NB4 (cell line): ENCODE measurements at regions not wholly inside any gene's neighbourhood (a gene's known extent, or its start where the extent isn't known, plus 50 kb on each side); places are given as distances from the start of the nearest gene placed in this dataset.

ENCODE experiments used
- DNase-seq: peaks from one replicate; pipeline ENCODE4 v3.0.0; 2010; ENCODE audit warnings: low read depth
- H3K4me3 ChIP-seq: one replicate; pipeline ENCODE4 v1.5.1; 2011; ENCODE audit warnings: mild to moderate bottlenecking, low read depth, low read length, moderate library complexity
- MYC ChIP-seq: IDR thresholded peaks from 2 replicates; pipeline ENCODE4 v1.6.1; 2011; ENCODE audit warnings: low read depth, low read length
- POLR2A ChIP-seq: IDR thresholded peaks from 2 replicates; pipeline ENCODE4 v1.6.1; 2011; ENCODE audit warnings: mild to moderate bottlenecking; ENCODE audit not compliant: insufficient read length; ENCODE audit errors: extremely low read depth
- TF ChIP-seq, protein P1 (sequence below): IDR thresholded peaks from 2 replicates; pipeline ENCODE4 v1.6.1; 2011; ENCODE audit warnings: low read depth, low read length
- TF ChIP-seq, protein P2 (sequence below): IDR thresholded peaks from one replicate; pipeline ENCODE4 v1.5.1; 2012; ENCODE audit warnings: low read depth, low read length

DNA sequence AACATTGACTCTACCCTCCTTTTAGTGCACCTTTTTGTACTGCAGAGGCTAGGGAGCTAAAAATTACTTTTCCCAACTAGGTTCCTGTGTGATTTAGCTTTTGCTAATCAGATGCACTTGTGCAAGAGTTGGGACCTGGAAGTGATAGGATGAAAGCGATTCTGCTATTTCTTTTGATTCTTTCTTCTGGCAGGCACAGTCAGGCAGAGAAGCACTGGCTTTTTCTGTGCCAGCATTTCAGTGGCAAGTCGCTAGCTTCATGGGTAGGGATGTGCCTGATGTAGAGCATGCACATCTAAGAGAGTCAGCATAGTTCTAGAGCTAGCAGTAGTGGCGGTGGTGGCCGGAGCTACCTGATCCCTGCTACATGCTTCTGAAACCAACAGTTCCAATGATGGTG is 89.8 kb downstream of the MDH1 start:
- TF ChIP-seq, protein P1, sequence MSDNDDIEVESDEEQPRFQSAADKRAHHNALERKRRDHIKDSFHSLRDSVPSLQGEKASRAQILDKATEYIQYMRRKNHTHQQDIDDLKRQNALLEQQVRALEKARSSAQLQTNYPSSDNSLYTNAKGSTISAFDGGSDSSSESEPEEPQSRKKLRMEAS: no peak
- no peak for TF ChIP-seq MYC
- no peak for TF ChIP-seq POLR2A
- TF ChIP-seq, protein P2, sequence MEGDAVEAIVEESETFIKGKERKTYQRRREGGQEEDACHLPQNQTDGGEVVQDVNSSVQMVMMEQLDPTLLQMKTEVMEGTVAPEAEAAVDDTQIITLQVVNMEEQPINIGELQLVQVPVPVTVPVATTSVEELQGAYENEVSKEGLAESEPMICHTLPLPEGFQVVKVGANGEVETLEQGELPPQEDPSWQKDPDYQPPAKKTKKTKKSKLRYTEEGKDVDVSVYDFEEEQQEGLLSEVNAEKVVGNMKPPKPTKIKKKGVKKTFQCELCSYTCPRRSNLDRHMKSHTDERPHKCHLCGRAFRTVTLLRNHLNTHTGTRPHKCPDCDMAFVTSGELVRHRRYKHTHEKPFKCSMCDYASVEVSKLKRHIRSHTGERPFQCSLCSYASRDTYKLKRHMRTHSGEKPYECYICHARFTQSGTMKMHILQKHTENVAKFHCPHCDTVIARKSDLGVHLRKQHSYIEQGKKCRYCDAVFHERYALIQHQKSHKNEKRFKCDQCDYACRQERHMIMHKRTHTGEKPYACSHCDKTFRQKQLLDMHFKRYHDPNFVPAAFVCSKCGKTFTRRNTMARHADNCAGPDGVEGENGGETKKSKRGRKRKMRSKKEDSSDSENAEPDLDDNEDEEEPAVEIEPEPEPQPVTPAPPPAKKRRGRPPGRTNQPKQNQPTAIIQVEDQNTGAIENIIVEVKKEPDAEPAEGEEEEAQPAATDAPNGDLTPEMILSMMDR: no peak
- H3K4me3 ChIP-seq: no peak overlapping the region
- DNase-seq: no peak

DNA sequence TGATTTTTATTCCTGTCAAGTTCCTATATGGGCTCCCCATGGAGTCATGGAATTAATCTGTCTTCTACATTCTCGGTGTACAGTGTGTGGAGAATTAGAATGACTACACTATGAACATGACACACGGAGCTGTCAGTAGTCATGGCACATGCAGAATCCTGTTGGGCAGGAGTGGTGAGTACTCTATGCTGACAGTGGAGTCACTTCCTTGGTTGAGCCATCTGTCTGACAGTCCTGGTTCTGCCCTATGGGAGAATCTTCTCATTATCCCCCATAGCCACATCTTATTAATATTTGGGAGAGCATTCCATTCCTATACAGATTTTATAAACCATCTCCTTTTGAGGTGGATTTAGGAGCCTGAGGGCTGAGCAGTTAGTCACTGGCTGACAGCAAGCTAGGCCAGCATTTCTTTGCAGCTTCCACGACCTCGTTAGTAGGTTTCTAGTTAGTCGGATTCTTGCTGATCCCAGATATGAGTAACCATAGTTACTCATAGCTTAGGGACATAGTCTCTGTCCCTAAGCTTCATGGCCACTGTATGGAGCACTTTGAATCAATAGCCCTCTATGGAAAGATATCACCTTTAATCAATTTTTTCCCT is 90.6 kb downstream of the MDH1 start:
- no peak overlapping the region for H3K4me3 ChIP-seq
- no peak for DNase-seq
- TF ChIP-seq POLR2A (no peak), MYC (no peak)
- TF ChIP-seq, protein P1: no peak
- TF ChIP-seq, protein P2: no peak

DNA sequence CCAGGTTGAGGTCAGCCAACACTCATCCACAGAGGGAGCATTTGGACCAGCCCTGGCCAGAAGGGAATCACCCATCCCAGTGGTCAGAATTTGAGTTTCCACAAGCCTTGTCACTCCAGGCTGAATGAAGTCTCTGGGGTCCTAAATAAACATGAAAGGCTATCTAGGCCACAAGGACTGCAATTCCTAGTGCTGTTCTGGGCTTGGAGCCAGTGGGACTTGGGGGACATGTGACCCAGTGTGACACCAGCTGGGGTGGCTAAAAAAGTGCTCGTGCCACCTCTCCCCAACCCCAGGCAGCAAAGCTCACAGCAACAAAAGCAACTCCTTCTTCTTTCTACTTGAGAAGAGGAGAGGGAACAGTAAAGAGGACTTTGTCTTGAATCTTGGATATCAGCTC is 91.7 kb downstream of the MDH1 start:
- TF ChIP-seq MYC: no peak
- TF ChIP-seq, protein P2: no peak
- TF ChIP-seq POLR2A: no peak
- TF ChIP-seq, protein P1: no peak
- DNase-seq: no peak

DNA sequence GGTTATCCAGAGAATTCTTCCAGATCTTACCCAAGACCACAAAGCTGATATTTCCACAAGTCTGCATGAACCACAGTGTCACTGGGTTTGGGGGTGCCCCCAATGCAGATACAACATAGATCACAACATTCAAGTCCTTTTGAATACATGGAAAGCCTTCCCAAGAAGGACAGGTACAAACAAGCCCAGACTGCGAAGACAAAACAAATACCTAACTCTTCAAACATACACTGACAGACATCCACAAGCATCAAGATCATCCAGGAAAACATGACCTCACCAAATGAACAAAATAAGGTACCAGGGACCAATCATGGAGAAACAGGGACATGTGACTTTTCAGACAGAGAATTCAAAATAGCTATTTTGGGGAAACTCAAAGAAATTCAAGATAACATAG is 93.1 kb downstream of the MDH1 start:
- no peak for DNase-seq
- no peak overlapping the region for H3K4me3 ChIP-seq
- TF ChIP-seq, protein P2: no peak
- TF ChIP-seq, protein P1: no peak

More for the DNA sequence above, 91.7 kb downstream of the MDH1 start:
- no peak overlapping the region for H3K4me3 ChIP-seq

DNA sequence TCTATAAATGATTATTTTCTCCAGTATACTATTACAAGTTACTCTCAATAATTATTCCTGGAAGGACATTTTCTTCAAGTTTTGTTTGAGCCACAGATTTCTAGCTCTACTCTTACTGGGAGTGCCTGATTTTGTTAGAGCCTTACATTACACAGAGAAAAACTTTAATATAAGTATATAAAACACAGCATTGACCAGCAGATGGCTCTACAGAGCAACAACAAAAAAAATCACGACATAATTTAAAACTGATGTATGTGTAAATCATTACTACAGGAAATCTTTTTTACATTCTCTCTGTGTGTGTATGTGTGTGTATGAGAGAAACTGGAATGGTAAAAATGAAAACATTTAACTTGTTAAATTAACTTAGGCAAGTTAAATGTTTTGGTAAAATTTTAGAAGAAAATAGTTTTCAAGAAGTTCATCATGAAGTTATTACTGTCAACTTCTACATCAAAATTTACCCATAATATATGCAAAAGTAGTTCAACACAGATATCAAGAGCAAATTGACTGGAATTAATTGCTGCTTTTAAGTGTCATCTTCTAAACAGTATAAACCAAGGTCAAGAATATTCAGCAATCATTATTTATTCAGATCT is 103.3 kb downstream of the MDH1 start:
- TF ChIP-seq, protein P2: peak; percentile 33
- TF ChIP-seq POLR2A (no peak), MYC (no peak)
- TF ChIP-seq, protein P1: no peak
- no peak overlapping the region for H3K4me3 ChIP-seq
- peak; percentile 54 for DNase-seq
